GM13977 (cell line): ENCODE measurements at regions not wholly inside any gene's neighbourhood (a gene's known extent, or its start where the extent isn't known, plus 50 kb on each side); places are given as distances from the start of the nearest gene placed in this dataset.
A peak's percentile ranks its signal among the peaks of the same experiment; 100 is the strongest.

Experiments
- DNase-seq: peaks from one replicate; pipeline ENCODE4 v3.0.0; 2012; ENCODE audit warnings: low spot score
- in situ Hi-C: fragments of 300-500 bp; cut with MboI; formaldehyde crosslinking; loops from one replicate; pipeline ENCODE4 v1.12.0; 2022; ENCODE audit warnings: low sequenced_read_pairs, low pct_unique_long_range_greater_than_20kb, mixed read lengths, inconsistent platforms; ENCODE audit not compliant: unreplicated experiment
- TF ChIP-seq, protein P1 (sequence below): IDR thresholded peaks from 2 replicates; pipeline ENCODE4 v1.5.1; 2012; ENCODE audit warnings: mild to moderate bottlenecking, control low read depth; ENCODE audit not compliant: insufficient read depth; ENCODE audit errors: extremely low read depth, missing control alignments

DNA sequence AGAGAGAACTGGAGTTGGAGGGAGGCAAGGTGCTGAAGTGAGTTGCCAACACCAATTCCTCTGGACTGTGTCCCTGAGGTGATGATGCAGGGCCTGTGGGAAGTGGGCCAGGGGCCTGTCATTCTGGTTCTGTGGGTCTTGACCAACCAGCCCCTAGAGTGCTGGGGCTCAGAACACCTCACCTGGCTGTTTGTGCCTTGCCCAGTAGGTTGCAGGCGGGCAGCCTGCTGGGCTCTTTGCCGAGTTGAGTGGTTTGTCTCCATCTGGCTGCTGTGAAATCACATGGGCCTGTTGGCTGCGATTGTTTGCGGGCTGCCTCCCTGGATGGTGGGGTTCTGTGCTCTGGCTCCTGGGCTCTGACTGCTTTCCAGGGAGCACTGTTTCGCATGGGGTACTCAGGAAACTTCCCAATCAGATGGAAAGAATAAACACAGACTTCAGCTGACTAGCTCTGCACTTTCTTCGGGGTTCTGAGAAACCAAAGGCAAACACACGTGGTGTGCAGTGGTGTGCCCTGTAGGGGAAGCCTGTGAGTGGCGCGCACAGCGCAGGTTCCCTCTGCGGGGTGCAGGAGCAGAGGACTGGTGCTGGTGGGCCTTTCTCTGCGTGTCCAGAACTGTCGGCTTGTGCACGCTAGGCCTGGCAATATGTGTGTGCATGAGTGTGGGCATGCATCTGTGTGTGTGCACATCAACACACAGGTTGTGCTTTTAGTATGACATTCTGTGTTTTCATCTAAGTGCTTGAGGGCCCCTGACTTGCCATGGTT lies 95.1 kb downstream of the RHOU start:
- in situ Hi-C loops, result no loop called here
- TF ChIP-seq, protein P1, sequence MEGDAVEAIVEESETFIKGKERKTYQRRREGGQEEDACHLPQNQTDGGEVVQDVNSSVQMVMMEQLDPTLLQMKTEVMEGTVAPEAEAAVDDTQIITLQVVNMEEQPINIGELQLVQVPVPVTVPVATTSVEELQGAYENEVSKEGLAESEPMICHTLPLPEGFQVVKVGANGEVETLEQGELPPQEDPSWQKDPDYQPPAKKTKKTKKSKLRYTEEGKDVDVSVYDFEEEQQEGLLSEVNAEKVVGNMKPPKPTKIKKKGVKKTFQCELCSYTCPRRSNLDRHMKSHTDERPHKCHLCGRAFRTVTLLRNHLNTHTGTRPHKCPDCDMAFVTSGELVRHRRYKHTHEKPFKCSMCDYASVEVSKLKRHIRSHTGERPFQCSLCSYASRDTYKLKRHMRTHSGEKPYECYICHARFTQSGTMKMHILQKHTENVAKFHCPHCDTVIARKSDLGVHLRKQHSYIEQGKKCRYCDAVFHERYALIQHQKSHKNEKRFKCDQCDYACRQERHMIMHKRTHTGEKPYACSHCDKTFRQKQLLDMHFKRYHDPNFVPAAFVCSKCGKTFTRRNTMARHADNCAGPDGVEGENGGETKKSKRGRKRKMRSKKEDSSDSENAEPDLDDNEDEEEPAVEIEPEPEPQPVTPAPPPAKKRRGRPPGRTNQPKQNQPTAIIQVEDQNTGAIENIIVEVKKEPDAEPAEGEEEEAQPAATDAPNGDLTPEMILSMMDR, result no peak
- DNase-seq, result no peak

DNA sequence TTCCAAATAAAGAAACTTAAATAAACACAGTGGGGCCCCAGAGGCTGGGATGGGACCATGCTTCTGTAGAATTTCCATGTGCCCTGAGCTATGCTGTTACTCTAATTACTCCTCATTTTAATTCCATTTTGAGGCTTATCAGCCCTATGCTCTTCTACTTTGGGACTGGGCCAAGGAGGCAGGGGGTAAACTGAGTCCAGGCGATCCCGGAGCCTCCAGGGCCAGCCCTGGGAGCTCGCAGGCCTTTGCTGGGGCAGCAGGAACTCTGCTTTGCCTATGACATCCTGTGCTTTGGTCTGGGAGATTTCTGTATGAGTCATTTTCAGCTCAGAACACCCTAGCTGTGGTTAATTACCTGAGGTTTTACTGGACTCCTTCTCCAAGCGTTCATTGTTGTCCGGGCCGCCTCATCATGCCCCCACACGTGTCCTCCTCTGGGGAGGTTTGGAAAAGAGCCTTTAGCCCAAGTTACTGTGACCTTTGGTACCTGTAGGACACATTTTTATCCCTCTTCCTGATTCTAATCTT lies 95.7 kb downstream of the RHOU start:
- TF ChIP-seq, protein P1, result no peak
- peak; percentile 45 for DNase-seq
- in situ Hi-C loops, result no loop called here

DNA sequence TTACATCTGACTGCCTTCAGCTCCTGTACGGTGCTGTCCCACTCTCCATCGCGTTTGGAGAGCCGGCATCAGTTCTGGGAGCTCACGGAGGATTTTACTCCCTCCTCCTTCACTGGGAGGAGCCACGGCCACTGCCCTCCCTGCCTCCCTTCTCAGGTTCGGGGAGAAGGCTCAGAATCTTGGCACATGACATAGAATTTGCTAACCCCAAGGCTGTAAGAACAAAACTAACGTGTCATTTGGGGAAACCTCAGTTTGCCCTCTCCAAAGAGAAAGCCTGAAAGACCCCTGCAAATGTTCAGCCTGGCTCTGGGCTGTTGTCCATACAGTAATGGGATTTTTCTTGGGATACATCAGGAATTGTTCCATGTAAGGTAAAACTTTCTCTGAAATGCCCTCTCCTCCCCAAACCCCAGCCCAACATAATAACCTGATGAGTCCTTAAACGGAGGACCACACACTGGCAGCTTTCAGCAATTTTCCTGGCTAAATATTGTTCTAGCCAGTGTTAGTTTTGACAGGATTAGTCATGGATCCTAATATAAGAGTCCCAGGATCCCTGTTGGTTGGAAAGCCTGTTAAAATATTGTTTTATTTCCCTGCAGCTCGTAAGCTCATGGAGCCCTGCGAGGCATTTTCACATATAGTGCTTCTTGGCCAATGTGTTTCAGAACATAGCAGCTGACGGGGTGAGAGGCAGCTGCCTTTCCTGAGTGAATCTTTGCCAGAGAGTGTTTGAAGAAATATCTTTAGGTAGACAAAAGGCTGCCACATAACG lies 98.8 kb downstream of the RHOU start:
- no peak for DNase-seq
- TF ChIP-seq, protein P1, result no peak
- in situ Hi-C loops, result no loop called here

DNA sequence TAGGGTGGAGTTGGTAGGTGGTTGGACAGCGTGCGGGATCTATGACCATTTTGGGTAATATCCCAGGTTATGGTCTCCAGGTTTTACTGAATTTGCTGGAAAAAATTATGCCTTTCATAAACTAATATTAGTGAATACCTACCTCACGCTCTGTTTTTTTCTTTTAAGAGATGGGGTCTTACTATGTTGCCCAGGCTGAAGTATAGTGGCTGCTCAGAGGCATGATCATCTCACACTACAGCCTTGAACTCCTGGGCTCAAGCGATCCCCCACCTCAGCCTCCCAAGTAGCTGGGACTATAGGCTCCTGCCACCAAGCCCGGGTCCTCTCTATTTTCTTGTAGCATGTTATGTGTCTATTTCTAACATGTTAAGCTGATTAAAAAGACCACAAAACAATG lies 100.2 kb downstream of the RHOU start:
- no peak for DNase-seq
- TF ChIP-seq, protein P1, result no peak
- in situ Hi-C loops, result no loop called here

DNA sequence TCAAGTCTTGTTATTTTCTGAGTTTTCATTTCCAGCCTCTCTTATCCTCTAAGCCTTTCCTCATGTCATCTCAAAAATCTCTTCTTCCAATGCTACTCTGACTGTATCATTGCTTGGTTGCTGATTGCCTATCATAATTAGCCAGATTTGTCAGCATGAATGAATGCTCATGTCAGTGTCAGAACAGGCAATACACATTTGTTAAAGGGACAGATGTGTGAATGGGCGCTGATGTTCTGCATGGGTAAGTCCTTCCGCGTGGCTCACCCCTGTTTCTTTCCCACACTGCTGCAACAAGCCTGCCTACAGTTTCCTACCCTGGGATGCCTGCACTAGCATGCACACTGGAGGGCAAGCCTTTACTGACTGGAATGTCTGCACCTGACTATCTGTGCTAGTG lies 100.6 kb downstream of the RHOU start:
- TF ChIP-seq, protein P1, result no peak
- no peak for DNase-seq

DNA sequence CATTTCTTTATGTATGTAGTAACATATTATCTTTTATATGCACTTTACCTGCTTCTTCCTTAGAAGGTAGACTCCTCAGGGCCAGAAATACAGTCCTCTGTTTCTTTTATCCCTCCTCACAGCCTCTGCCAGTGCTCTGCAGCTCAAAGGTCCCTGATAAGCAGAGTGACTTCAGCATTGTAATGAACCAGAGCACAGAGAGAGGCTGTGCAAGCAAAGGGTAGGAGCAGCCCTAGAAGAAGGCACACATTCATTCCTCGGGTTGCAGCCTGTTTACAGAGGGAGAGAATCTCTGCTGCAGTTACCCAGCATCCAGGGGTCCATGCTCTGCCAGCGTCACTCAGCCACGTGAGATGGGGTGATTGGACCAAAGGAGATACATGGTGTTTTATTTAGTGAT lies 101.1 kb downstream of the RHOU start:
- DNase-seq, result no peak
- in situ Hi-C loops, result no loop called here
- TF ChIP-seq, protein P1, result no peak

More for the DNA sequence above, 100.6 kb downstream of the RHOU start:
- in situ Hi-C loops, result no loop called here
